SJCRH30 (cell line): ENCODE measurements at regions not wholly inside any gene's neighbourhood (a gene's known extent, or its start where the extent isn't known, plus 50 kb on each side); places are given as distances from the start of the nearest gene placed in this dataset.

ENCODE experiments used
- DNase-seq, 2 experiments: peaks; one replicate each; pipeline ENCODE4 v3.0.0-alpha.2; 2015 to 2020
- H3K27ac ChIP-seq: fragments of 250-450 bp; sonication (Bioruptor Pico); 2 replicates; pipeline ENCODE4 v1.5.1; 2020; ENCODE audit warnings: mild to moderate bottlenecking, moderate library complexity
- H3K27me3 ChIP-seq: fragments of 250-450 bp; sonication (Bioruptor Pico); 2 replicates; pipeline ENCODE4 v1.5.1; 2020; ENCODE audit warnings: mild to moderate bottlenecking, moderate library complexity
- H3K36me3 ChIP-seq: fragments of 250-450 bp; sonication (Bioruptor Pico); 2 replicates; pipeline ENCODE4 v1.5.1; 2020; ENCODE audit warnings: mild to moderate bottlenecking, moderate library complexity
- H3K4me1 ChIP-seq: fragments of 250-450 bp; sonication (Bioruptor Pico); 2 replicates; pipeline ENCODE4 v1.5.1; 2020; ENCODE audit warnings: mild to moderate bottlenecking, moderate library complexity
- H3K4me3 ChIP-seq: fragments of 250-450 bp; sonication (Bioruptor Pico); 2 replicates; pipeline ENCODE4 v1.5.1; 2020; ENCODE audit warnings: mild to moderate bottlenecking, moderate library complexity
- H3K9me3 ChIP-seq: fragments of 250-450 bp; sonication (Bioruptor Pico); replicated peaks from 2 replicates; pipeline ENCODE4 v1.5.1; 2020; ENCODE audit warnings: mild to moderate bottlenecking, moderate library complexity

DNA sequence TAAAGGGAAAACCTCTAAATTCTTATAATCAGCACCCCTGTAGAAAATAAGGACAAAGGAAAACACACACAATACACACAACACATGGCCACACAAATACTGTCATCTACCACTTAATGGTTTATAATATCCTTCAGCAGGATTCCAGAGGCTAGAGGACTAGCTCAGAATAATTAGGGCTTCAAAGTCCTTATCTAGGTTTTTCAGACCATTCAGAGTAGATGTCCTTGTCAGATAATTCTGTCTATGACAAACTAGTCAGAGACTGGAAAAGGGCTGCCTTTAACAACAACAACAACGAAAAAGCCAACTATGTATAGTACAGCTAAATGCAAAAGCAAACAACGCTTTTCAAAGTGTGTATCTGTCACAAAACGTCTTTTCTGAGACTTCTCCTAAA, 456.5 kb upstream of the CNTN5 start:
- Histone ChIP-seq H3K27me3 (no peaks in the 10 kb centered on the region), H3K27ac (no peak overlapping the region), H3K9me3 (no peaks in the 10 kb centered on the region), H3K36me3 (no peaks in the 10 kb centered on the region), H3K4me1 (no peaks in the 10 kb centered on the region), H3K4me3 (no peak overlapping the region)
- DNase-seq, result no peak

DNA sequence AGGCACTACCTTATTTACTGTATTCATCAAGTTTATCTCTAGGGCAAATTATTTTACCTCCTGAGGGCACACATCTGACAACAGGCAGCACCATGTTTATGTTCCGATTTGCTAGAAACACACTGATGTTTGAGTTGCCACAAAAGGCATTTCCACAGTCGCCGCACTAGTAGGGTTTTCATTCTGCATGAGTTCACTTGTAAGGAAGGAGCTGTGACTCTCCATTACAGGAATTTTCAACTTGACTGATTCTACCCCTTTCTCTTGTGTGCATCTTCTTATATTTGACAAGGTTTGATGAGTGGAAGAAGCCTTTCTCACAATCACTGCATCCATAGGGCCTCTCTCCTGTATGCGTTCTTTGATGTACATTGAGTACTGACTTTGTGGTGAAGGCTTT, 455.9 kb upstream of the CNTN5 start:
- no peaks in the 10 kb centered on the region for H3K27me3 ChIP-seq
- DNase-seq, result no peak
- no peaks in the 10 kb centered on the region for H3K36me3 ChIP-seq
- H3K4me1 ChIP-seq, result no peaks in the 10 kb centered on the region
- no peak overlapping the region for H3K4me3 ChIP-seq
- H3K9me3 ChIP-seq, result no peaks in the 10 kb centered on the region
- no peak overlapping the region for H3K27ac ChIP-seq

DNA sequence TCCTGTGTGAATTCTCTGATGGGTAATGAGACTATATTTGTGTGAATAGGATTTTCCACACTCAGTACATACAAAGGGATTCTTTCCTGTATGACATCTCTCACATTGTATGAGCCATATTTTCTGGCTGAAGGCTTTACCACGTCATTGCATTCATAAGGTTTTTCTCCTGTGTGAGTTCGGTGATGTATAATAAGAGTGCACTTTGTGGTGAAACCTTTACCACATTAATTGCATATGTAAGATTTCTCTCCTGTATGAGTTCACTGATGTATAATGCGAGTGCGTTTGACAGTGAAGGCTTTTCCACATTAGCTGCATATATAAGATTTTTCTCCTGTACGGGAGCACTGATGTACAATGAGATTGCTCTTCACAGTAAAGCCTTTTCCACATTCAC, 455.4 kb upstream of the CNTN5 start:
- Histone ChIP-seq H3K4me3 (no peak overlapping the region), H3K27me3 (no peaks in the 10 kb centered on the region), H3K27ac (no peak overlapping the region)

DNA sequence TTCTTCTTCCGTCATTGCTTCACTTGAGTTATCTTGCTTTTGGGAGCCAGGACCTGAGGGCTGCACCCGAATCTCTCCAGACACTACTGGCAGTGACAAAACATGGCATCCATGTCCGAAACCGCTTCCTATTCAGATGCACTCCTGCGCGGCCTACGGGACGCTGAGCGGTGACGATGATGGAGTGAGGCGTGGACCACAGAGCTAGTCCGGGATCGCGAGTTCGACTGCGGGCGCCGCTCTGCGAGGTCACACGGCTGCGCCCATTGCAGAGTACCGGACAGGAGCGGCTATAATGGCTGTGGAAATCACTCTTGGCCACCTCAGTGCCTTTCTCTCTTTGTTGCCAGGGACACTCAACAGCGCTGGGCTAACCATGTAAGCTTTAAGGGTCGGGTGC, 453.8 kb upstream of the CNTN5 start:
- DNase-seq, result no peak
- no peak overlapping the region for H3K4me3 ChIP-seq
- H3K4me1 ChIP-seq, result no peaks in the 10 kb centered on the region
- no peaks in the 10 kb centered on the region for H3K27me3 ChIP-seq
- H3K9me3 ChIP-seq, result no peaks in the 10 kb centered on the region
- H3K27ac ChIP-seq, result no peak overlapping the region
- no peaks in the 10 kb centered on the region for H3K36me3 ChIP-seq

More for the DNA sequence above, 455.4 kb upstream of the CNTN5 start:
- Histone ChIP-seq H3K9me3 (no peaks in the 10 kb centered on the region), H3K36me3 (no peaks in the 10 kb centered on the region), H3K4me1 (no peaks in the 10 kb centered on the region)
- no peak for DNase-seq

DNA sequence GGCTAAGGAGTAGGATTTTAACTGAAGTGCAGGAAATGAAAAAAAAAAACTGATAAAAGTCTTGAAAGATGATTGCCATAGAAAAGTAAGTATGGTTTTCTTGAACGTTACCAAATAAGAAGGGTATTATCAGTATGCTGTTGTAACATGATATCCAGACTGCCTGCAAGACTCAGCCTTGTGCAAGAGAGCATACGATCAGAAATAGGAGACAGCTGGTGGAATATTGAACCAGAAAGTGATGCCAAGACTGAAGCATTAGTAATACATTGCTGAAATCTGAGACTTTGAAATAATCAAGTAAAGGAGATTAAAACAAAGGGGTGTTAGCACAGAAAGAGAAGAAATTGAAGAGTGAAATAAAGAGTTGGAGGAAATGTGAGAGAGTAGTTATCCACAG, 452.7 kb upstream of the CNTN5 start:
- H3K9me3 ChIP-seq, result no peaks in the 10 kb centered on the region
- DNase-seq, result peak in 1 of 2 experiments; percentile 2
- no peaks in the 10 kb centered on the region for H3K27me3 ChIP-seq
- H3K36me3 ChIP-seq, result no peaks in the 10 kb centered on the region
- no peak overlapping the region for H3K27ac ChIP-seq
- H3K4me3 ChIP-seq, result no peak overlapping the region
- no peaks in the 10 kb centered on the region for H3K4me1 ChIP-seq

DNA sequence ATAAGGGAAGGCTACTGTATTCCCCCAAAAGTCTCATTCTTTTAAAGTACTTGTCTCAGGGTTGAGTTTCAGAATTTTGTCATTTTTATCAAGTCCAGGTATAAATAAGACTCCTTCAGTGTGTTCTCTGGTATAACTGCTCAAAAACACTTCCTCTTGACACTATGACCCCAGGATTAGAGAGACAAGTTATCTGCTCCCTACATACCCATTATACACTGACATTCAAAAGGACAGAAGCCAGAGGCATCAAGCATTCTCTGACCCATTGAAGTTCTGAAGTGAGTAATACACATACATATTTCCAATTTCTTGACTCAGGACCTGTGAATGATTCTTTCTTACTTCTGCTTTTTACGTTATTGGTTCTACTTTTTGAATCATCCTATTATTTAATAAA, 447.8 kb upstream of the CNTN5 start:
- Histone ChIP-seq H3K36me3 (no peaks in the 10 kb centered on the region), H3K9me3 (no peaks in the 10 kb centered on the region), H3K27me3 (no peaks in the 10 kb centered on the region), H3K4me3 (no peak overlapping the region), H3K27ac (no peak overlapping the region), H3K4me1 (no peaks in the 10 kb centered on the region)
- no peak for DNase-seq

DNA sequence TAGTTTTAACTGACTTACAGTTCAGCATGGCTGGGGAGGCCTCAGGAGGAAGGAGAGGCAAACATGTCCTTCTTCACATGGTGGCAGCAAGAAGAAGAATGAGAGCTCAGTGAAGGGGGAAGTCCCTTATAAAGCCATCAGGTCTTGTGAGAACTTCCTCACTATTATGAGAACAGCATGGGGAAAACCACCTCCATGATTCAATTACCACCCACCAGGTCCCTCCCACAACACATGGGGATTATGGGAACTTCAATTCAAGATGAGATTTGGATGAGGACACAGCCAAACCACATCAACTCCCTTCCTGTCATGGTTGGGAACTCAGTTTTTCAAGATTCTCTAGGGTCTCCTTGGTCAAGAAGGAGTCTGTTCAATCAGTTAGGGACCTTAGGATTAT, 432.9 kb upstream of the CNTN5 start:
- Histone ChIP-seq H3K36me3 (no peaks in the 10 kb centered on the region), H3K27ac (no peak overlapping the region), H3K27me3 (no peaks in the 10 kb centered on the region), H3K4me3 (no peak overlapping the region), H3K4me1 (no peaks in the 10 kb centered on the region), H3K9me3 (no peaks in the 10 kb centered on the region)
- DNase-seq, result no peak

DNA sequence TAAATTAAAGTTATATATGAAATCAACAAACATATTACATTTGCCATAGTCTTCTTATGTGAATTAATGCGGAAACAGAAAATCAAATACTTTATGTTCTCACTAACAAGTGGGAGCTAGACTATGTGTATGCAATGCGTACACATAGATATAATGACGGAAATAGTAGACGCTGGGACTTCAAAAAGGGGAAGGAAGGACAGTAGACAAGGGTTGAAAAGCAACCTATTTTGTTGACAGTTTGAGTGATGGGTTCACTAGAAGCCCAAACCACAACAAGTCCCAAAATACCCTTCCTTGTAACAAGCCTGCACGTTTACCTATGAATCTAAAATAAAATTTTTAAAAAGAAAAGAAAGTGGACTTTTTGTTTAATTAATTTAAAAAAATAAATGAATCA, 430.8 kb upstream of the CNTN5 start:
- Histone ChIP-seq H3K4me3 (no peak overlapping the region), H3K4me1 (no peaks in the 10 kb centered on the region), H3K36me3 (no peaks in the 10 kb centered on the region), H3K27ac (no peak overlapping the region), H3K27me3 (no peaks in the 10 kb centered on the region), H3K9me3 (no peaks in the 10 kb centered on the region)
- DNase-seq, result no peak

DNA sequence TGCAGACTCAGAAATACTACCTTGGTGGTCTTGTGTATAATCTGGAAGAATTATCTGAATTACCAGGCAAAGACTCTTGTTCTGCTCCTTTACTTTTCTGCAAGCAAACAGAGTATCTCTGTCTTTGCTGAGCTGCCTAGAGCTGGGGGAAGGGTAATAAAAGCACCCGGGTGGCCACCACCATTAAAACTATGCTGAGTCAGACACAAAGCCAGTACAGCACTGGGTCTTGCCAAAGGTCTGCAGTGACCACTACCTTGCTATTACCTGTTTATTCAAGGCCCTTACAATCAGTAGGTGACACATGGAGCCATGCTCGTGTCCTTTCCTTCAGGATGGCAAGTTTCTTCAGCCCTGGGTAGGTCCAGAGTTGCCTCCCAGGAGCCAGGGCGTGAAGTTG, 420.6 kb upstream of the CNTN5 start:
- Histone ChIP-seq H3K27me3 (no peaks in the 10 kb centered on the region), H3K36me3 (no peaks in the 10 kb centered on the region), H3K4me1 (no peaks in the 10 kb centered on the region), H3K9me3 (no peaks in the 10 kb centered on the region), H3K4me3 (no peak overlapping the region), H3K27ac (no peak overlapping the region)
- no peak for DNase-seq

DNA sequence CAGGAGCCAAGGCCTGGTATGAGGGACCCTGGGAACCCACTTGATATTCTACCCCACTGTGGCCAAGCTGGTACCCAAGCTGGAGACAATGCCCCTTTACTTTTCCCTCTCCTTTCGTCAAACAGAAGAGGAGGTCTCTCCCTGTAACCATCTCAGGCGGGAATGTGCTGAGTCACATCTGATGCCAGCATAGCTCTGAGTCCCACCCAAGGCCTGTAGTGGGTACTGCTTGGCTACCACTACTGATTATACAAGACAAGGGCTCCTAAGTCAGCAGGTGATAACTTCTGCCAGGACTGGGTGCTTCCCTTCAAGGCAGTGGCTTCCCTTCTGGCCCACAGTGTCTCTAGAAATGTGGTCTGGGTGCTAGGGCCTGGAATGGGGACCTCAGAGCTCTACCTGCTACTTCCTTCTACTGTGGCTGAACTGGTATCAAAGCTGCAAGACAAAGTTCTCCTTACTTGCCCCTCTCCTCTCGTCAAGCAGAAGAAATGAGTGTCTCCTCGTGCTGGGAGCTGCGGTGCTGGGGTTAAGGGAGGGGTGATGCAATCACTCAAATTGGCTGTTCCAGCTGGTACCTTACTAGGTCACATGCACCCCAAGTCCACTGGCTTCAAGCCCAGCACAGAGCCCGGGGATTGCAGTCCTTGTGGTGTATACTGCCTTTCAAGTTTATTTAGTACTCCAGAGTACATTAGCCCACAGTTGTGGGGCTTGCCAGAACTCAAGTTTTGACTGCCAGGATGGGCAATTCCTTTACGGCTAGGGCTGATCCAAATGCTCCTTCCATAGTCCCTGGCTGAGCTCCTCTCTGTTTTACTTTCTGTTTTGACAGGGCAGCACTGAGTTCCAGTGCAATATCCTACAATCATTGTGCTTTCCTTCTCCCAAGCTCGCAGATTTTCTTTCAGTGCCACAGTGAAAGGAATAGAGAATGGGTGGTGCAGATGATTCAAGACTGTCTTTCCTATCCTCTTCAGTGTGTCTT, 419.7 kb upstream of the CNTN5 start:
- H3K9me3 ChIP-seq, result no peaks in the 10 kb centered on the region
- no peak overlapping the region for H3K27ac ChIP-seq
- DNase-seq, result no peak
- H3K27me3 ChIP-seq, result no peaks in the 10 kb centered on the region
- H3K4me1 ChIP-seq, result no peaks in the 10 kb centered on the region
- no peaks in the 10 kb centered on the region for H3K36me3 ChIP-seq
- no peak overlapping the region for H3K4me3 ChIP-seq

DNA sequence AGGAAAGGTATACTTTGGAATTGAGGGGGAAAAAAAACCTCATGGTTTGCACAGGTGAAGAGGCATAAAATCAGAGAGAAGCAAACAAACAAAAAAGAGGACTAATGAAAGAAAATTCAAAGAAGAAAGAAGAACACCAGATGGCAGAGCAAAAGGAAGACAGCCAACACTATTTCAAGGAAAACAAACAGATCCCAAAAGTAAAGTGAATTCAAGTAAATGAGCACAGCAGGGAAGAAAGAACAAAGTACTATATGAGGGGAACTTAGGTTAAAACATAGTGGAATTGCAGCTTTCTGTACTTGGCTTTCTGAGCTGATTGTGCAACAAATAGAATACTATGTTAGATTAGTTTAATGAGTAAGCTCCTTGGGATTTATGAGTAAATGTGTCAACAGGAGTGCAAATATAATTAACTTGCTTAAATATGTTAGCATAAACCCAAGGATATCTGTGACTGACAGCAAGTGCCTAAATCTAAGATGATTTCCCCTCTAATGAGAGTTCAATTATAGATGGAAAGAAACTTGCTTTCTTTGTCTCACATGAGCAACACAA, 404.6 kb upstream of the CNTN5 start:
- DNase-seq, result no peak
- H3K27me3 ChIP-seq, result no peaks in the 10 kb centered on the region
- no peak overlapping the region for H3K4me3 ChIP-seq
- no peaks in the 10 kb centered on the region for H3K36me3 ChIP-seq
- no peak overlapping the region for H3K27ac ChIP-seq
- no peaks in the 10 kb centered on the region for H3K4me1 ChIP-seq
- no peaks in the 10 kb centered on the region for H3K9me3 ChIP-seq

DNA sequence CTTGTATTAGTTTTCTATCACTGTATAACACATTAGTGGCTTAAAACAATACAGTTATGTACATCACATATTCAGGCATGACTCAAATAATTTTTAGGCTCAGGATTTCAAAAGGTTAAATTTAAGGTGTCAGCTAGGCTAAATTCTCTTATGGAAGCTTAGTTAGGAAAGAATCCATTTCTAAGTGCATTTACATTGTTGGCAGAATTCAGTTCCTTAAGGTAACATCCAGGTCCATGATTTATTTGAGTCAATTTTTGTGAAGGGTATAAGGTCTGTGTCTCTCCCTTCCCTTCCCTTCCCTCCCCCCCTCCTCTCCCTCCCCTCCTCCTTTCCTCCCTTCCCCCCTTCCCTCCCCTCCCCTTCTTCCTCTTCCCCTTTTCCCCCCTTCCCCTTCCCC, 399.0 kb upstream of the CNTN5 start:
- Histone ChIP-seq H3K4me3 (no peak overlapping the region), H3K27ac (no peak overlapping the region), H3K4me1 (no peaks in the 10 kb centered on the region), H3K27me3 (no peaks in the 10 kb centered on the region), H3K36me3 (no peaks in the 10 kb centered on the region), H3K9me3 (no peaks in the 10 kb centered on the region)
- no peak for DNase-seq

DNA sequence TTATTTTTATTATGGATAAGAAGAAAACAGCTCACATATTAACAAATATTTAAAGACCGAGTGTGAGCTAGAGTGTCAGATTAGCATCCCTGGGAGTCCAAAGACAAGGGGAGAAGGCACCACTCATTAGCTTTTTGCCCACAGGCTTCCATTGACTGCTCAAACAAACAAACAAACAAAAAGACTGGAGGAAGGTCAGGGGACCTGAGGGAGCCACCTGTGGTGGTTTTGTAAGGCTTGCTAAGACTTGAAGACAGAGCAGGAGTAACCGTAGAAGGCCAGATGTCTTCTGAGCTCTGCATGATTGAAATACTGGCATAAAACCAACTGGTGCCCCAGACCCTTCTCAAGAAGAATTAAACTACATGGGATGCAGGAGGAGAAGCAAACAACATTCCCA, 395.2 kb upstream of the CNTN5 start:
- Histone ChIP-seq H3K4me1 (no peaks in the 10 kb centered on the region), H3K27ac (no peak overlapping the region), H3K27me3 (no peaks in the 10 kb centered on the region), H3K9me3 (no peaks in the 10 kb centered on the region), H3K36me3 (no peaks in the 10 kb centered on the region), H3K4me3 (no peak overlapping the region)
- no peak for DNase-seq

DNA sequence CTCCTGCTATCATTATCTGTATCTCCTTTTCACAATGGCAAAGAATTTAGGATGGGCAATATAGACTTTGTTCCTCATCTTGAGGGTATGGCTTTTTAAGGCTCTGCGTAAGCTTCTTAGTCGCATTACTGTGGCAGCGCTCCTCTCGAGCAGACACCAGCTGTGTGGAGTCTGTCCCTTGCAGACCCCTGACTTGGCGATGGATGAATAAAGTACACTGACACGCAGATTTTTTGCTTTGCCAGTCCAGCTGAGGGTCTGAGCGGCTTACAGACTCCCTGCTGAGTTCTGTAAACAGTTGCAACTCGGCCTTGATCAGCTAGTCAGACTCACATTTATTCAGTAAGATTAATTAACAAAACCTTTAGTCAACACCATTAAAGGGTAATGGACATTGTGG, 390.0 kb upstream of the CNTN5 start:
- no peak for DNase-seq
- no peaks in the 10 kb centered on the region for H3K27me3 ChIP-seq
- H3K27ac ChIP-seq, result no peak overlapping the region
- H3K36me3 ChIP-seq, result no peaks in the 10 kb centered on the region
- H3K9me3 ChIP-seq, result no peaks in the 10 kb centered on the region
- no peaks in the 10 kb centered on the region for H3K4me1 ChIP-seq
- H3K4me3 ChIP-seq, result no peak overlapping the region

DNA sequence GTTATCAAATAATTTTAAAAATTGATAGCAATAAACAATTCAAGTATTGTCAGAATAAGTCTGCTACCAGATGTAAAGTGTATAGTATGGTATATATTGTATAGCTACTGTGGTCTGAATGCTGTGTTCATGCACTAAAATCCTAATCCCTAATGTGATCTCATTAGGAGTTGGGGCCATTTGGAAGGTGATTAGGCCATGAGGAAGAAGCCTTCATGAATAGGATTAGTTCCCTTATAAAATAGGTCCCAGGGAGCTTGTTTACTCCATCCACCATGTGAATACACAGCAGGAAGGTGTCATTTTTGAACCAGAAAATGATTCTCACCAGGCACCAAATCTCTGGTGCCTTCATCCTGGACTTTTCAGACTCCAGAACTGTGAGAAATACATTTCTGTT, 363.0 kb upstream of the CNTN5 start:
- H3K9me3 ChIP-seq, result no peaks in the 10 kb centered on the region
- no peaks in the 10 kb centered on the region for H3K27me3 ChIP-seq
- H3K4me3 ChIP-seq, result no peak overlapping the region
- no peaks in the 10 kb centered on the region for H3K4me1 ChIP-seq
- no peak for DNase-seq
- no peaks in the 10 kb centered on the region for H3K36me3 ChIP-seq
- no peak overlapping the region for H3K27ac ChIP-seq

DNA sequence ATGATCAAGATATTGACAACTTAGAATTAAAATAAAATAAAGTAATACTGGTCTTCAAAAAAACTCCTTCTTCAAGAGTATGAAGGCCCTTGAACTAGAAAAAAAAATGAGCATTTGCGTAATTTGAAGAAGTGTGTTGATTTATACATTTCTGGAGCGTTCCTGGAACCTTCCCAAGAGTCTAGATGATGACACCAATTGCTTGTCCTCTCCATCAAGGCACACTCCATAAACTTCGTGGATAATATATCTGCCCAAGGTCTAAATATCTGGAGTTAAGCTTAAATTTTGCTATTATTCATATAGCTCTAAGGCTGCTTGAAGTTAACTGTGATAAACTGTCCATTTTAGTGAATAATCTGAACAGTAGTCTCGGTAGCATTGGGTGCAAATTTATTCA, 361.3 kb upstream of the CNTN5 start:
- Histone ChIP-seq H3K4me3 (no peak overlapping the region), H3K4me1 (no peaks in the 10 kb centered on the region), H3K9me3 (no peaks in the 10 kb centered on the region), H3K27me3 (no peaks in the 10 kb centered on the region), H3K36me3 (no peaks in the 10 kb centered on the region), H3K27ac (no peak overlapping the region)
- DNase-seq, result no peak
